ENCODE measurements at regions not wholly inside any gene's neighbourhood (a gene's known extent, or its start where the extent isn't known, plus 50 kb on each side); places are given as distances from the start of the nearest gene placed in this dataset.

DNA sequence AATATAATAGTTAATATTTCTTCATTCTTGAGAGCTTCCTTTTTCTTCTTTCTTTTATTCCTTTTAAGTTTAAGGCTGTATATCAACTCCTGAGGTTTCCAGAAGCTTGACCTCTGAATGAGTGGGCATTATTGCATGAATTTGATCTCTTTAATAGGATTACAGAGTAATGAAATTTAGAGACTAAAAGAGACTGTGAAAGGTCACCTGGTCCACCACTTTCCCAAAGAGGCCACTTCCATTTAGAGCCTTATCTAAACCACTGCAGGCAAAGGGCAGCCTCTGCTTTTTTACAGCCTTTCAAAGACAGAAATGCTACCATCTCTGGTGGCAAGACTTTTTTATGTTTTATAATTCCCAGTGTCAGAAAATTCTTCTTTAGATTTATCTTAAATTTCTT is 215.3 kb upstream of the HS3ST5 start:
- Mint-ChIP-seq H3K36me3 (no peaks in the 10 kb centered on the region), H3K27ac (no peak overlapping the region), H3K9me3 (peaks cover 5% of the 10 kb centered on the region), H3K4me1 (no peaks in the 10 kb centered on the region), H3K27me3 (no peaks in the 10 kb centered on the region), H3K4me3 (no peak overlapping the region)
- no peak for DNase-seq

DNA sequence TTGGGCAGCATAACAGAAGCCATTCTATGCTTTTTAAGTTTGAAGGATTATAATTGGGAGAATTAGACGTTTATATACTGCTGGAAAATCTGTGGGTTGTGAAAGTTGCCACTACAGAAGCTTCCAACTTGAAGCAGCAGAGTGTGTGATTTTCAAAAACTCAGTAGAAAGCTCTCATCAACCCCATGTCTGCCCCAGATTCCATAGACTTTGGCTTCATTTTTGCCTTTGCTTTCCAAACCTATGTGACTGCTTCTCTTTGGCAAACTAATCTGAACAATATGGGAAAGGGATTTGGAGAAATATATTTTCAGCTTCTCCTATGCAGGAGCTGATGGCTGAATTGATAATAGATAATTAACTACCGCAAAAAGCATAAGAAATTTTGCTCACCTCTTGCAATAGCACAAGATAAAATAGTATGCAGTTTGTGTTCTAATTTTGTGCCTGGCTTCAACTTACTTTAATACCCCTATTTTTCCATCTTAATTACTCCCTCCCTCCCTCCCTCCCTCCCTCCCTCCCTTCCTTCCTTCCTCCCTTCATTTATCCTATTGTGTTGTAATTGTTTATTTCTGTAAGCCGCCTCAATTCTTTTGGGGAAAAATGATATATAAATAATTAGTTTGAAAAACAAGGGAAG is 214.1 kb upstream of the HS3ST5 start:
- H3K27ac Mint-ChIP-seq: no peak overlapping the region
- peaks cover 10% of the 10 kb centered on the region for H3K9me3 Mint-ChIP-seq
- no peaks in the 10 kb centered on the region for H3K4me1 Mint-ChIP-seq
- DNase-seq: no peak
- H3K4me3 Mint-ChIP-seq: no peak overlapping the region
- no peaks in the 10 kb centered on the region for H3K27me3 Mint-ChIP-seq
- H3K36me3 Mint-ChIP-seq: no peaks in the 10 kb centered on the region

DNA sequence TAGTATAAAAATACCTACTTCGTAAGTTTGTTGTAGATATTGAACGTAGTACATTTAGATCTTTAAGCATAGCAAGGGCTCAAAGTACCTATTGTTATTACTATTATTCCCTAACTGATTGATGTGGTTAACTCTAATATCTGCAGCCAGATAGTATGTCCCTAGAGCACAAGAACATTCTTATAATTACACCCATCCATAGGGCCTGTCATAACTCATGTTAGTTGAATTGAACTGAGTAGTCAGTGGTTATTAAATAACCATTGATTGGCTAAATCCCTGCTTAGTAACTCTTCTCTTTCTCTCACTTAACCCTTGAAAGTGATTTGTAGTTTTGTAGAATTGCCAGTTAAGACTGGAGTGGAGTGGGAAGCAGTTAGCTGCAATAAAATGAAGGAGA is 207.5 kb upstream of the HS3ST5 start:
- no peak for DNase-seq
- H3K4me1 Mint-ChIP-seq: no peaks in the 10 kb centered on the region
- no peak overlapping the region for H3K27ac Mint-ChIP-seq
- no peak overlapping the region for H3K4me3 Mint-ChIP-seq
- peaks cover 10% of the 10 kb centered on the region for H3K9me3 Mint-ChIP-seq
- H3K36me3 Mint-ChIP-seq: no peaks in the 10 kb centered on the region
- no peaks in the 10 kb centered on the region for H3K27me3 Mint-ChIP-seq

DNA sequence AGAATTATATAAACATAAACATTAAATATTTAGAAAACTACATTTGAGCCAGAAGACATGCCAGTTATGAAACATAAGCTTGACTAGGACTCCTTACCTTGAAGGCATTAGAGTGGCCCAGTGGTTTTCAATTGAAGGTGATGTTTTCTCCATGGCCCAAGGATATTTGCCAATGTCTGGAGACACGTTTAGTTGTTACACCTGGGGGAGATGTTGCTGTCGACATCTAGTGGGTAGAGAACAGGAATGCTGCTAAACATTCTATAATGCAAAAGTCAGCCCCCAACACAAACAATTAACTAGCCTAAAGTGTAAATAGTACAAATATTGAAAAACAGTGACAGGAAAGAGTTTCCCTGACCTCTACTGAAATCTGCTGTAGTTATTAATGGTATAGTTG is 200.9 kb upstream of the HS3ST5 start:
- H3K36me3 Mint-ChIP-seq: no peaks in the 10 kb centered on the region
- no peak for DNase-seq
- no peaks in the 10 kb centered on the region for H3K27me3 Mint-ChIP-seq
- no peak overlapping the region for H3K27ac Mint-ChIP-seq
- H3K4me3 Mint-ChIP-seq: no peak overlapping the region
- H3K4me1 Mint-ChIP-seq: no peaks in the 10 kb centered on the region
- peaks cover 2% of the 10 kb centered on the region for H3K9me3 Mint-ChIP-seq

DNA sequence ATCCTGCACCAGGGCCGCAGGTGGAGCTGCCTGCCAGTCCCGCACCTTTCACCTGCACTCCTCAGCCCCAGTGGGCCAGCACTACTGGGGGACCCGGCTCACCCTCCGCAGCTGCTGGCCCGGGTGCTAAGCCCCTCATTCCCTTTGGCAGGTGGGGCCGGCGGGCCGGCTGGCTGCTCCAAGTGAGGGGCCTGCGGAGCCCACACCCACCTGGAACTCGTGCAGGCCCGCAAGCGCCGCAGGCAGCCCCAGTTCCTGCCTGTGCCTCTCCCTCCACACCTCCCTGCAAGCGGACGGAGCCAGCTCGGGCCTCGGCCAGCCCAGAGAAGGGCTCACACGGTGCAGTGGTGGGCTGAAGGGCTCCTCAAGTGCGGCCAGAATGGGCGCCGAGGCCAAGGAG is 199.0 kb upstream of the HS3ST5 start:
- Mint-ChIP-seq H3K27me3 (no peaks in the 10 kb centered on the region), H3K4me1 (no peaks in the 10 kb centered on the region), H3K4me3 (no peak overlapping the region), H3K9me3 (peaks cover 3% of the 10 kb centered on the region), H3K36me3 (no peaks in the 10 kb centered on the region), H3K27ac (no peak overlapping the region)
- no peak for DNase-seq

DNA sequence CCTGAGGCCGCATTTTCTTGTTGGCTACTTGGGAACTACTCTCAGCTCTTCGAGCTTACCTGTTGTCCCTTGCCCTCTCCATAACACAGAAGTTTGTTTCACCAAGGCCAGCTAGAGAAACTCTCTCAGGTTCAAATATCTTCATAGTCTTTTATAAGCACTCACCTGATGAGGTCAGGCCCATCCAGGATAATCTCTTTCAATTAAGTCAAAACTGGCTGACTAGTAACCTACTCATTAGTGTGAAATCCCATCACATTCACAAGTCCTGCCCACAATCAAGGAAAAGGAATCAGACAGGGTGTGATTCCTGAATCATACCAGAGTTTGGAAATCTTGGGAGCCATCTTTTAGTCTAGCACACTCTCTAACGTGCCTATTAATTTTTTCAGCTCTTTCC is 195.2 kb upstream of the HS3ST5 start:
- Mint-ChIP-seq H3K36me3 (no peaks in the 10 kb centered on the region), H3K27me3 (no peaks in the 10 kb centered on the region), H3K4me3 (no peak overlapping the region), H3K27ac (no peak overlapping the region), H3K9me3 (peaks cover 5% of the 10 kb centered on the region), H3K4me1 (no peaks in the 10 kb centered on the region)
- no peak for DNase-seq

DNA sequence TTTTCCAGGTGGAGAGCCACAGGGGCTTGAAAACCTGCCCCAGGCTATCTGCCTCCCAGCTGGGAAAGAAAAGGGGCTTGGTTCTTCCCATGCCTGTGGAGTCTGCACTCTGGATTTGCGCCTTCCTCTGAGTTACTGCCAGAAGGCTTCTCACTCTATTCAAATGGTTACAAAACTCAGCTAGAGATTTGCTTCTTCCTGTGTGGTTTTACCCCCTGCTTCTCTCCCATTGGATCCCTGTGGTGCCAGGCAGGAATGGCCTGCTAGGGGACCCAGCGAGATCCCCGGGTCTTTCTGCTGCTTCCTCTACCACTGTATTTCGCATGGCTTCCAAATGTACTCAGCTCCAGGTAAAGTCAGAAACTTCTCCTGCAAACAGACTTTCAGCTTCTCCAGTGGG is 192.0 kb upstream of the HS3ST5 start:
- Mint-ChIP-seq H3K4me1 (no peaks in the 10 kb centered on the region), H3K36me3 (no peaks in the 10 kb centered on the region), H3K27me3 (no peaks in the 10 kb centered on the region), H3K9me3 (peaks cover 7% of the 10 kb centered on the region), H3K27ac (no peak overlapping the region), H3K4me3 (no peak overlapping the region)
- DNase-seq: no peak

DNA sequence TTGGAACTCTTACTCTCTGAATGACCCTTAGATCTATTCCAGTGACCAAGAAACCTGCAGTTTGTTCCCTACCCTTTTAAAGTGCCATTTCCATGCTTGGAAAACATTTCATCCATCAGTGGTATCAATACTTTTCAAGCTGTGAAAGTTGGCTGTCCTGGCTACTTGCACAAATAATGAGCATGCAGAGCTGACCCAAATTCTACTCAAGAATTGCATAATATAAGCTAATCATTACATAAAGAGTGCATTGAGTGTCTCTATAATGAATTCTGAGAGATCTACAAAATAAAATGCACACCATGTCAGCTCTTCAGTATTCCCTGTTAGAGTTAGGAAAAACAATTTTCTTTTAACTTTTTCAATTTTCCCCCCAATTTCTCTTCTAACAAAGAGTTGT is 181.3 kb upstream of the HS3ST5 start:
- H3K4me3 Mint-ChIP-seq: no peak overlapping the region

DNA sequence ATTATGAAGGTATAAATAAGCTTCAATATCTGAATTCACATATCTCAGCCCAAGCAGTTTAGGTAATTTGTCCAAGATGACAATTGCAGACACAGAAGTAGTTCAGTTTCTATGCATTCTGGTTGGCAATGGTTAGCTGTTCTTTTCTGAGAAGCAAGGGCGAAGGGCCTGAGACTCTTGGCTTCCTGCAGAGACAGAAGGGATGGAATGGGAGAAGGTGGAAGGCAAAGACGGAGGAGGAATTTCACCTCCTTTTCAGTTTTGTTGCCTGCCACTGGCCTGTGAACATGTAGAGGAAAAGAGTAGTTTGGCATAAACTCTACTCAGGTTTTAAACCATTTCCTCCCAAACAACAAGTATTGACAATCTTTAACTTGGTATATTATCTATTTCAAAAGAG is 180.7 kb upstream of the HS3ST5 start:
- H3K27ac Mint-ChIP-seq: no peak overlapping the region
- no peak overlapping the region for H3K4me3 Mint-ChIP-seq
- H3K27me3 Mint-ChIP-seq: no peaks in the 10 kb centered on the region
- H3K9me3 Mint-ChIP-seq: peaks cover 2% of the 10 kb centered on the region
- no peaks in the 10 kb centered on the region for H3K36me3 Mint-ChIP-seq
- H3K4me1 Mint-ChIP-seq: no peaks in the 10 kb centered on the region
- no peak for DNase-seq

More for the DNA sequence above, 181.3 kb upstream of the HS3ST5 start:
- Mint-ChIP-seq H3K4me1 (no peaks in the 10 kb centered on the region), H3K27me3 (no peaks in the 10 kb centered on the region), H3K9me3 (peaks cover 2% of the 10 kb centered on the region), H3K27ac (no peak overlapping the region), H3K36me3 (no peaks in the 10 kb centered on the region)
- DNase-seq: no peak

DNA sequence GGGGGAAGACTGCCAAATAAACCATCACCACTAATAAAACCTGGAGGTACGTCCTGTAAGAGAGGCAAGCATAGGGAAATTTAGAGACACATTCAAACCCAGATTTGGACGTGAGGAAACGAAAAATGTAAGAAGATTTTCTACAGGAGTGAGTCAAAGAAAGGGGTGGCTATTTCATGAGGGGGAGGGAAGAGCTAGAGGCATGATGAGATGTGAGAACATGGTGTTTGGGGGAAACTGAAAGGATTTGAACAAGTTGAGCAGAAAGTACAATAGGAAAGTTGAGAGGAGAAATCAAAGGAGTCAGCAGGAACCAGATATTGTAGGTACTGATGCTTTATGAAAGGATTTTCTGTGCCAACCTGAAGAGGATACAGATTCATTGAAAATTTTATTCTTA is 179.1 kb upstream of the HS3ST5 start:
- Mint-ChIP-seq H3K4me3 (no peak overlapping the region), H3K4me1 (no peaks in the 10 kb centered on the region), H3K36me3 (no peaks in the 10 kb centered on the region), H3K9me3 (peaks cover 2% of the 10 kb centered on the region), H3K27me3 (no peaks in the 10 kb centered on the region), H3K27ac (no peak overlapping the region)
- no peak for DNase-seq

DNA sequence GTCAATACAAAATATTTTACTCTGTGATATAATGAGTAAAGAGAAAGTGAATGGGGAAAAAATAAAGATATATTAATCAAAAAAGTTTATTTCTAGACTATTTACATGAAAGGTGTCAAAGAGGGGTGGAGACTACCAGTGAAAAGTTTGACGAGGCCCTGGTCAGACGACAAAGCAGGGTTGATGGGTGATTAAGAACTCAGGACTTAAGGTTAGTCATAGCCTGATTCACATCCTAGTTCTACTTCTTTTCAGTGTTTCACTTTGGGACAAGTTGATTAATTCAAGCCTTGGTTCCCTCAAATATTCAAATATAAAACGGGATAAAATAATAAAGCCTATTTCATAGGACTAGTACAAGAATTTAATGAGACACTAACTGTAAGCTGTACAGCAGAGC is 178.2 kb upstream of the HS3ST5 start:
- DNase-seq: no peak
- Mint-ChIP-seq H3K9me3 (peaks cover 2% of the 10 kb centered on the region), H3K4me3 (no peak overlapping the region), H3K27me3 (no peaks in the 10 kb centered on the region), H3K4me1 (no peaks in the 10 kb centered on the region), H3K36me3 (no peaks in the 10 kb centered on the region), H3K27ac (no peak overlapping the region)

DNA sequence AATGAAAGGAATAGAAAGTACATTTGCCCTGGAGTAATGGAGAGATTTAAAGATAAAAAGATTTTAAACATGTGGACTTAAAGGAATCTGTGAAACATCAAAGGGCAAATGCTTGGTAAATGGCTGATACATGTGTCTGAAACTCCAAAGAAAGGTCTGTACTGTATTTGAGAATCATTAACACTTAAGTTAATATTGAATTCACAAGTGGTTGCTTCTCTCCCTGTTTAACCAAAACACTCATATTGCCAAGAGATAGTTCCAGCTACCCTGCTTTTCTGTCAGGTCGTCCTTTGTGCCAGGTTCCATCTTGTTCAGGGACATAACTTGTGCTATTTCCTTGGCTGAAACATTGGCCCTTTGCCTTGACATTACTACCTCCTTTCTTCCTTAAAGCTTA is 171.3 kb upstream of the HS3ST5 start:
- DNase-seq: no peak
- H3K27ac Mint-ChIP-seq: no peak overlapping the region
- no peak overlapping the region for H3K4me3 Mint-ChIP-seq
- no peaks in the 10 kb centered on the region for H3K4me1 Mint-ChIP-seq
- H3K9me3 Mint-ChIP-seq: peaks cover under 1% of the 10 kb centered on the region
- no peaks in the 10 kb centered on the region for H3K27me3 Mint-ChIP-seq
- H3K36me3 Mint-ChIP-seq: no peaks in the 10 kb centered on the region

DNA sequence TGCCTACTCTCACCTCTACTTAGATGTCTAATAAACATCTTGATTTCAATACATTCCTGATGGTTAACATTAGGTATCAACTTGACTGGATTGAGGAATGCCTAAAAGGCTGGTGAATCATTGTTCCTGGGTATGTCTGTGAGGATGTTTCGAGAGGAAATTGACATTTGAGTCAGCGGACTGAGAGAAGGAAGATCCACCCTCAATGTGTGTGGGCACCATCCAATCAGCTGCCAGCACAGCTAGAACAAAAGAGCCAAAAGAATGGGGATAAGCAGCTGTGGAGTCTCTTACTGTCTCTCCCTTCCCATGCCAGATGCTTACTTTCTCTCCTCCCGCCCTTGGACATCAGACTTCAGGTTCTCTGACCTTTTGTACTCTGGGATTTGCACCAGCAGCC is 128.6 kb upstream of the HS3ST5 start:
- no peaks in the 10 kb centered on the region for H3K36me3 Mint-ChIP-seq
- H3K4me3 Mint-ChIP-seq: no peak overlapping the region
- no peaks in the 10 kb centered on the region for H3K27me3 Mint-ChIP-seq
- no peak overlapping the region for H3K27ac Mint-ChIP-seq
- no peaks in the 10 kb centered on the region for H3K4me1 Mint-ChIP-seq
- no peak for DNase-seq
- H3K9me3 Mint-ChIP-seq: no peaks in the 10 kb centered on the region

DNA sequence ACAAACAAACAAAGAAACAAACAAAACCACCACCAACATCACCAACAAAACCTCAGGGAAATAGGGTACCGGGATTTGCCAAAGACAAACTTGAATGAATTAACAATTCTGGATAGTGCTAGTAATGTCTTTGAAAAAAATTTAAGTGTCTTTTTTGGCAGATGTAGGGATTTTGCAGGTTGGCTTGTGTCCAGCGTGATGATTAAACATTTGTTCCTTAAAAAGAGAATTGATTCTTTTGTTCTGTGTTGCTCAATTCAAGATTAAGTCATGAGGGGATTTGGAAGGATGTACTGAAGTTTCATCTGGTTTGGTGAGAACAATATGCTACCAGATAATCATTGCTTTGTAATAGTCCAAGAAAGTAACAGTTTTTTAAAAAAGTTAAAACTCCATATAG is 125.1 kb upstream of the HS3ST5 start:
- Mint-ChIP-seq H3K4me1 (no peaks in the 10 kb centered on the region), H3K36me3 (no peaks in the 10 kb centered on the region), H3K9me3 (no peaks in the 10 kb centered on the region), H3K4me3 (no peak overlapping the region), H3K27ac (no peak overlapping the region), H3K27me3 (no peaks in the 10 kb centered on the region)
- no peak for DNase-seq

DNA sequence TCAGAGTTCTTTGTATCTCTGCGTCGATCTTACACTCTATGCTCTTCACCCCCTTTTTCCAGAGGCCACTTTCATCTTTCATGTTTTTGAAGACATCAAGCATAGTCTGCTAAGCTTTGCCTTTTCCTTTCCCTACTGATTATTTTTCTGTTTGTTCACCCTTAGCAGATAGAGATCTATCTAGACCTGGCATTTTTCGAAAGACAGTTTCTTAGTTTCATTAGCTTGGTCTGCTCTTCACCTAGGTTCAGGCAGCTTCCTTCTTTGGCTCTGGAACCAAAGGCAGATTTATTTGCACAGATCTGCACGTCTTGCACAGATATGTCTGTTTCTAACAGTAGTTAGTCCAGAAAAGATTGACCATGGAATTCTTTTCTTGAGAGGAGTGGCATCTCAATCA is 122.7 kb upstream of the HS3ST5 start:
- no peaks in the 10 kb centered on the region for H3K36me3 Mint-ChIP-seq
- H3K27ac Mint-ChIP-seq: no peak overlapping the region
- DNase-seq: no peak
- no peak overlapping the region for H3K4me3 Mint-ChIP-seq
- H3K27me3 Mint-ChIP-seq: no peaks in the 10 kb centered on the region
- H3K9me3 Mint-ChIP-seq: no peaks in the 10 kb centered on the region
- no peaks in the 10 kb centered on the region for H3K4me1 Mint-ChIP-seq

DNA sequence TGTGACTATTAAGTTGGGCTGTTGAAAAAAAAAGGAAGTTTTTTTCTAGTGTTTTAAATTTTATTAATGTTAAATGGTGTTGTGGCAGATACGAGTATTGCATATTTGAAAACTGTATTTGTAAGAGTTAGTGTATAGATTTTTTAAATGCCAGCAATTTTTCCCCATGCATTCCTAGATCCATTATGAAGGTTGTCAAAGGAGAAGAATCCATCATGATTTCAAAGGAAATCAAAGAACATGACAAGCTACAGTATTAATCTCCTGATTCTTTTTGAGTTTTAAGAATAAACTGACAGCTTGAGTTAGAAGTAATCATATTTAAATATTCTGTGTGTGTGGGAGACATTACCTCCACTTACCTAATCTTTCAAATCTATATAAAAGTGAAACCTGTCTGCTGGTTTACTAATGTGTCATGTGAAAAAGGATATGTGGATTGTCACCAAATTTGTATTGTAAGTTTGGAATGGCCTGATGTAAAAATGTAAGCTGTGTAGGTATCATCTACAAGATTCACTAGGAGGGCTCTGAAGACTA is 111.0 kb upstream of the HS3ST5 start:
- no peaks in the 10 kb centered on the region for H3K36me3 Mint-ChIP-seq
- no peak overlapping the region for H3K27ac Mint-ChIP-seq
- no peak overlapping the region for H3K4me3 Mint-ChIP-seq
- H3K27me3 Mint-ChIP-seq: no peaks in the 10 kb centered on the region
- DNase-seq: no peak
- no peaks in the 10 kb centered on the region for H3K9me3 Mint-ChIP-seq
- no peaks in the 10 kb centered on the region for H3K4me1 Mint-ChIP-seq

All from activated naive CD8-positive, alpha-beta T cell treated with anti-CD3 and anti-CD28 coated beads for 36 hours (primary cell).